ENCODE measurements at regions not wholly inside any gene's neighbourhood (a gene's known extent, or its start where the extent isn't known, plus 50 kb on each side); places are given as distances from the start of the nearest gene placed in this dataset.

DNA sequence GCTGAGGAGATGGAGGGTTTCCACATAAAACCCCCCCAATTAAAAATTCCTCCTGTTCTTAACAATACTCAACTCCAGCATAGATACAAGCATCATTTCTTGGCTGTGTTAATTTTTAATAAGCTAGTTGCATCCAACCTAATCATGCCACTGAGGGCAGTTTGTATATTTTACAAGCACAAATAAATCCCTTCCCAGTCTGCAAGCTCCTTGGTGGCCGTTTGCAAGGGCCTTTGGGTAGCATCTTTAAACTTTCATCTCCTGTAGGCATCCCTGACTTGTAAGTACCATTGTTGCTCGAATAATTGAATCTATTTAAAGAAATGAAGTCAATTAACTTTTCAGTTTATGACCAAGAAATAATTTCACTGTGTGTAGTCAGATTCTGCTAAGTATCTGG, 103.5 kb upstream of the AJAP1 start:
- TF ChIP-seq YY1 (IDR thresholded peaks at IDR 0.05) (no peak), SP1 (IDR thresholded peaks at IDR 0.05) (no peak), RAD21 (IDR thresholded peaks at IDR 0.05) (no peak), EGR1 (IDR thresholded peaks at IDR 0.05; ENCODE audit: low read depth in 2 of 2) (no peak), RXRA (IDR thresholded peaks at IDR 0.05) (no peak), GABPA (IDR thresholded peaks at IDR 0.05 in 1 of 2, conservative IDR thresholded peaks at IDR 0.05 in 1 of 2) (no peak)
- TF ChIP-seq, protein P1, sequence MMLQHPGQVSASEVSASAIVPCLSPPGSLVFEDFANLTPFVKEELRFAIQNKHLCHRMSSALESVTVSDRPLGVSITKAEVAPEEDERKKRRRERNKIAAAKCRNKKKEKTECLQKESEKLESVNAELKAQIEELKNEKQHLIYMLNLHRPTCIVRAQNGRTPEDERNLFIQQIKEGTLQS (IDR thresholded peaks at IDR 0.05) = no peak
- TF ChIP-seq, protein P2, sequence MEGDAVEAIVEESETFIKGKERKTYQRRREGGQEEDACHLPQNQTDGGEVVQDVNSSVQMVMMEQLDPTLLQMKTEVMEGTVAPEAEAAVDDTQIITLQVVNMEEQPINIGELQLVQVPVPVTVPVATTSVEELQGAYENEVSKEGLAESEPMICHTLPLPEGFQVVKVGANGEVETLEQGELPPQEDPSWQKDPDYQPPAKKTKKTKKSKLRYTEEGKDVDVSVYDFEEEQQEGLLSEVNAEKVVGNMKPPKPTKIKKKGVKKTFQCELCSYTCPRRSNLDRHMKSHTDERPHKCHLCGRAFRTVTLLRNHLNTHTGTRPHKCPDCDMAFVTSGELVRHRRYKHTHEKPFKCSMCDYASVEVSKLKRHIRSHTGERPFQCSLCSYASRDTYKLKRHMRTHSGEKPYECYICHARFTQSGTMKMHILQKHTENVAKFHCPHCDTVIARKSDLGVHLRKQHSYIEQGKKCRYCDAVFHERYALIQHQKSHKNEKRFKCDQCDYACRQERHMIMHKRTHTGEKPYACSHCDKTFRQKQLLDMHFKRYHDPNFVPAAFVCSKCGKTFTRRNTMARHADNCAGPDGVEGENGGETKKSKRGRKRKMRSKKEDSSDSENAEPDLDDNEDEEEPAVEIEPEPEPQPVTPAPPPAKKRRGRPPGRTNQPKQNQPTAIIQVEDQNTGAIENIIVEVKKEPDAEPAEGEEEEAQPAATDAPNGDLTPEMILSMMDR (IDR thresholded peaks at IDR 0.05; ENCODE audit: low read depth, low read length, missing input control) = no peak
- TF ChIP-seq, protein P3, sequence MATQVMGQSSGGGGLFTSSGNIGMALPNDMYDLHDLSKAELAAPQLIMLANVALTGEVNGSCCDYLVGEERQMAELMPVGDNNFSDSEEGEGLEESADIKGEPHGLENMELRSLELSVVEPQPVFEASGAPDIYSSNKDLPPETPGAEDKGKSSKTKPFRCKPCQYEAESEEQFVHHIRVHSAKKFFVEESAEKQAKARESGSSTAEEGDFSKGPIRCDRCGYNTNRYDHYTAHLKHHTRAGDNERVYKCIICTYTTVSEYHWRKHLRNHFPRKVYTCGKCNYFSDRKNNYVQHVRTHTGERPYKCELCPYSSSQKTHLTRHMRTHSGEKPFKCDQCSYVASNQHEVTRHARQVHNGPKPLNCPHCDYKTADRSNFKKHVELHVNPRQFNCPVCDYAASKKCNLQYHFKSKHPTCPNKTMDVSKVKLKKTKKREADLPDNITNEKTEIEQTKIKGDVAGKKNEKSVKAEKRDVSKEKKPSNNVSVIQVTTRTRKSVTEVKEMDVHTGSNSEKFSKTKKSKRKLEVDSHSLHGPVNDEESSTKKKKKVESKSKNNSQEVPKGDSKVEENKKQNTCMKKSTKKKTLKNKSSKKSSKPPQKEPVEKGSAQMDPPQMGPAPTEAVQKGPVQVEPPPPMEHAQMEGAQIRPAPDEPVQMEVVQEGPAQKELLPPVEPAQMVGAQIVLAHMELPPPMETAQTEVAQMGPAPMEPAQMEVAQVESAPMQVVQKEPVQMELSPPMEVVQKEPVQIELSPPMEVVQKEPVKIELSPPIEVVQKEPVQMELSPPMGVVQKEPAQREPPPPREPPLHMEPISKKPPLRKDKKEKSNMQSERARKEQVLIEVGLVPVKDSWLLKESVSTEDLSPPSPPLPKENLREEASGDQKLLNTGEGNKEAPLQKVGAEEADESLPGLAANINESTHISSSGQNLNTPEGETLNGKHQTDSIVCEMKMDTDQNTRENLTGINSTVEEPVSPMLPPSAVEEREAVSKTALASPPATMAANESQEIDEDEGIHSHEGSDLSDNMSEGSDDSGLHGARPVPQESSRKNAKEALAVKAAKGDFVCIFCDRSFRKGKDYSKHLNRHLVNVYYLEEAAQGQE (IDR thresholded peaks at IDR 0.05) = no peak
- TF ChIP-seq, protein P4, sequence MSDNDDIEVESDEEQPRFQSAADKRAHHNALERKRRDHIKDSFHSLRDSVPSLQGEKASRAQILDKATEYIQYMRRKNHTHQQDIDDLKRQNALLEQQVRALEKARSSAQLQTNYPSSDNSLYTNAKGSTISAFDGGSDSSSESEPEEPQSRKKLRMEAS (IDR thresholded peaks at IDR 0.05) = no peak
